ENCODE measurements at regions not wholly inside any gene's neighbourhood (a gene's known extent, or its start where the extent isn't known, plus 50 kb on each side); places are given as distances from the start of the nearest gene placed in this dataset.

DNA sequence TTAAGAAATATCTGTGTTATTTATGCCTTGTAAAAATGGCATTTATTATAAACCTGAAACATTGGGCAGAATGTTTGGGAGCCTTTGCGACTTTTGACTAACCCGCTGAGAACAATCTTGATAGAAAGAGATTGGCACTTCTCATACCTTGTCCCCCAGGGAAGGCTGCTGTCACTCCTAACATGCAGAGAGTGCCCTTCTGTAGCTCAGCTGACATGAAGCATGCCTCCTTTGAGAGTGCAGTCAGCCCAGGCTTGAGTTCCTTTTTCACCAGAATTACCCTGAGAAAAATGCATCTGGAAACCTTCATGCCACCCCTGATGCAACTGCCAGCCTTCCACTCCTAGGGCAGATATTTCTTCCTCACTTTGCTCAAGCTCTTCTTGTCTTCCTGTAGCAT, 569.2 kb upstream of the ARPP21 start:
- no peak for DNase-seq (ENCODE audit: low read depth, low spot score)
- H3K4me1 ChIP-seq (ENCODE audit: control insufficient read depth, extremely low read depth, insufficient read depth, low read length), result no peaks in the 10 kb centered on the region
- H2AFZ ChIP-seq (ENCODE audit: control insufficient read depth, low read length), result no peak overlapping the region
- no peaks in the 10 kb centered on the region for H4K20me1 ChIP-seq (ENCODE audit: control insufficient read depth, extremely low read depth, insufficient read depth, low read length)
- no peaks in the 10 kb centered on the region for H3K27me3 ChIP-seq (ENCODE audit: control insufficient read depth, extremely low read depth, insufficient read depth, low read length)
- H3K9me1 ChIP-seq (ENCODE audit: control insufficient read depth, extremely low read depth, insufficient read depth, low read length), result no peaks in the 10 kb centered on the region
- TF ChIP-seq EZH2 (IDR thresholded peaks at IDR 0.05; ENCODE audit: low read length) (no peak), CTCF (optimal IDR thresholded peaks at IDR 0.05 in 1 of 3, IDR thresholded peaks at IDR 0.05 in 1 of 3, conservative IDR thresholded peaks at IDR 0.05 in 1 of 3; ENCODE audit: extremely low read depth in 1 of 3, insufficient read depth in 2 of 3, low read length in 3 of 3) (no peak)
- dilution Hi-C loops (cut with MboI; ENCODE audit: extremely low pct_ligation_motif_present, low sequenced_read_pairs), result no loop called here
- no peaks in the 10 kb centered on the region for H3K9me3 ChIP-seq (ENCODE audit: control insufficient read depth, low read depth, low read length)
- no peak overlapping the region for H3K27ac ChIP-seq (ENCODE audit: control insufficient read depth, insufficient read depth, low read length)
- H3K9ac ChIP-seq (ENCODE audit: control insufficient read depth, extremely low read depth, insufficient read depth, low read length), result no peak overlapping the region
- no peak overlapping the region for H3K4me3 ChIP-seq (ENCODE audit: control insufficient read depth in 2 of 3, extremely low read depth in 1 of 3, insufficient read depth in 2 of 3, low read depth in 1 of 3, low read length in 3 of 3)
- no peaks in the 10 kb centered on the region for H3K36me3 ChIP-seq (ENCODE audit: control insufficient read depth in 2 of 2, extremely low read depth in 1 of 2, insufficient read depth in 2 of 2, low read length in 2 of 2)
- no peaks in the 10 kb centered on the region for H3K79me2 ChIP-seq (ENCODE audit: control insufficient read depth, insufficient read depth, low read length)
- no peak overlapping the region for H3K4me2 ChIP-seq (ENCODE audit: control insufficient read depth, extremely low read depth, insufficient read depth, low read depth, low read length)
- no peak for FAIRE-seq

GRCh38 chr3:35071772-35072171, 567.6 kb upstream of the ARPP21 start:
- Histone ChIP-seq H3K9me3 (ENCODE audit: control insufficient read depth, low read depth, low read length) (no peaks in the 10 kb centered on the region), H3K4me2 (ENCODE audit: control insufficient read depth, extremely low read depth, insufficient read depth, low read depth, low read length) (no peak overlapping the region), H3K36me3 (ENCODE audit: control insufficient read depth in 2 of 2, extremely low read depth in 1 of 2, insufficient read depth in 2 of 2, low read length in 2 of 2) (no peaks in the 10 kb centered on the region), H3K4me1 (ENCODE audit: control insufficient read depth, extremely low read depth, insufficient read depth, low read length) (no peaks in the 10 kb centered on the region), H3K9ac (ENCODE audit: control insufficient read depth, extremely low read depth, insufficient read depth, low read length) (no peak overlapping the region), H3K79me2 (ENCODE audit: control insufficient read depth, insufficient read depth, low read length) (no peaks in the 10 kb centered on the region), H3K4me3 (ENCODE audit: control insufficient read depth in 2 of 3, extremely low read depth in 1 of 3, insufficient read depth in 2 of 3, low read depth in 1 of 3, low read length in 3 of 3) (no peak overlapping the region), H3K27ac (ENCODE audit: control insufficient read depth, insufficient read depth, low read length) (no peak overlapping the region), H4K20me1 (ENCODE audit: control insufficient read depth, extremely low read depth, insufficient read depth, low read length) (no peaks in the 10 kb centered on the region), H2AFZ (ENCODE audit: control insufficient read depth, low read length) (no peak overlapping the region), H3K27me3 (ENCODE audit: control insufficient read depth, extremely low read depth, insufficient read depth, low read length) (no peaks in the 10 kb centered on the region), H3K9me1 (ENCODE audit: control insufficient read depth, extremely low read depth, insufficient read depth, low read length) (no peaks in the 10 kb centered on the region)
- no peak for TF ChIP-seq EZH2 (IDR thresholded peaks at IDR 0.05; ENCODE audit: low read length)
- no peak for TF ChIP-seq CTCF (optimal IDR thresholded peaks at IDR 0.05 in 1 of 3, IDR thresholded peaks at IDR 0.05 in 1 of 3, conservative IDR thresholded peaks at IDR 0.05 in 1 of 3; ENCODE audit: extremely low read depth in 1 of 3, insufficient read depth in 2 of 3, low read length in 3 of 3)
- dilution Hi-C loops (cut with MboI; ENCODE audit: extremely low pct_ligation_motif_present, low sequenced_read_pairs), result no loop called here
- no peak for FAIRE-seq
- DNase-seq (ENCODE audit: low read depth, low spot score), result no peak

All from keratinocyte (primary cell).